ENCODE measurements at regions not wholly inside any gene's neighbourhood (a gene's known extent, or its start where the extent isn't known, plus 50 kb on each side); places are given as distances from the start of the nearest gene placed in this dataset.
A peak's percentile ranks its signal among the peaks of the same experiment; 100 is the strongest.
"Not testable (repeated sequence)": the region's sequence is repeated elsewhere in the genome, so short reads cannot be mapped to it uniquely, and the experiment has no call there.

GRCh38 chr6:15897063-15897876 lies 231.6 kb upstream of the MYLIP start:
- DNase-seq, result no peak

GRCh38 chr6:15894973-15895725 lies 232.3 kb upstream of the DTNBP1 start:
- no peak for DNase-seq

GRCh38 chr6:15893556-15894253 lies 230.9 kb upstream of the DTNBP1 start:
- no peak for DNase-seq

- DNase-seq, result no peak
Measured at GRCh38 chr6:15892369-15892768, 229.5 kb upstream of the DTNBP1 start.

- DNase-seq, result no peak
Measured at GRCh38 chr6:15888798-15889772, 226.3 kb upstream of the DTNBP1 start.

- DNase-seq, result no peak
Measured at GRCh38 chr6:15887491-15888461, 224.9 kb upstream of the DTNBP1 start.

- no peak for DNase-seq
Measured at GRCh38 chr6:15885624-15886023, 222.8 kb upstream of the DTNBP1 start.

GRCh38 chr6:15883593-15883992 lies 220.8 kb upstream of the DTNBP1 start:
- not testable (repeated sequence) for DNase-seq

- no peak for DNase-seq
Measured at GRCh38 chr6:15882915-15883314, 220.1 kb upstream of the DTNBP1 start.

- DNase-seq, result no peak
Measured at GRCh38 chr6:15882345-15882744, 219.5 kb upstream of the DTNBP1 start.

- no peak for DNase-seq
Measured at GRCh38 chr6:15881150-15881549, 218.3 kb upstream of the DTNBP1 start.

GRCh38 chr6:15880262-15880973 lies 217.6 kb upstream of the DTNBP1 start:
- DNase-seq, result no peak

GRCh38 chr6:15879371-15880261 lies 216.8 kb upstream of the DTNBP1 start:
- DNase-seq, result peak; percentile 54

GRCh38 chr6:15877231-15877630 lies 214.4 kb upstream of the DTNBP1 start:
- DNase-seq, result no peak

- DNase-seq, result no peak
Measured at GRCh38 chr6:15876406-15876805, 213.6 kb upstream of the DTNBP1 start.

- no peak for DNase-seq
Measured at GRCh38 chr6:15875797-15876196, 213.0 kb upstream of the DTNBP1 start.

GRCh38 chr6:15874821-15875220 lies 212.0 kb upstream of the DTNBP1 start:
- DNase-seq, result no peak

GRCh38 chr6:15874326-15874725 lies 211.5 kb upstream of the DTNBP1 start:
- no peak for DNase-seq
